Stimulated activated CD4-positive, alpha-beta T cell treated with anti-CD3 and anti-CD28 coated beads, Interleukin-4, amount 100 ng/mL, for 1 hour (primary cell): ENCODE measurements at regions not wholly inside any gene's neighbourhood (a gene's known extent, or its start where the extent isn't known, plus 50 kb on each side); places are given as distances from the start of the nearest gene placed in this dataset.
A peak's percentile ranks its signal among the peaks of the same experiment; 100 is the strongest.

Experiments
- DNase-seq: peaks from one replicate; pipeline ENCODE4 v3.0.0-alpha.2; 2020

- DNase-seq, result no peak
Observed at GRCh38 chr17:73694491-73694890, 50.2 kb upstream of the SDK2 start.

- DNase-seq, result no peak
Observed at GRCh38 chr17:73695035-73695738, 50.9 kb upstream of the SDK2 start.

- no peak for DNase-seq
Observed at GRCh38 chr17:73696251-73696650, 52.0 kb upstream of the SDK2 start.

GRCh38 chr17:73697872-73698271, 53.6 kb upstream of the SDK2 start:
- no peak for DNase-seq

- DNase-seq, result no peak
Observed at GRCh38 chr17:73698966-73699365, 54.7 kb upstream of the SDK2 start.

GRCh38 chr17:73701701-73702100, 57.5 kb upstream of the SDK2 start:
- DNase-seq, result no peak

GRCh38 chr17:73703192-73703591, 58.9 kb upstream of the SDK2 start:
- DNase-seq, result no peak

- no peak for DNase-seq
Observed at GRCh38 chr17:73703917-73704316, 59.7 kb upstream of the SDK2 start.

GRCh38 chr17:73705594-73705993, 61.3 kb upstream of the SDK2 start:
- DNase-seq, result no peak

GRCh38 chr17:73706428-73706827, 62.2 kb upstream of the SDK2 start:
- no peak for DNase-seq

- no peak for DNase-seq
Observed at GRCh38 chr17:73706858-73707257, 62.6 kb upstream of the SDK2 start.

GRCh38 chr17:73707358-73707757, 63.1 kb upstream of the SDK2 start:
- no peak for DNase-seq

GRCh38 chr17:73710095-73710592, 65.9 kb upstream of the SDK2 start:
- DNase-seq, result peak; percentile 47

- no peak for DNase-seq
Observed at GRCh38 chr17:73711184-73711583, 66.9 kb upstream of the SDK2 start.

- DNase-seq, result no peak
Observed at GRCh38 chr17:73711916-73712315, 67.7 kb upstream of the SDK2 start.

- no peak for DNase-seq
Observed at GRCh38 chr17:73713136-73713535, 68.9 kb upstream of the SDK2 start.

GRCh38 chr17:73715769-73716168, 71.5 kb upstream of the SDK2 start:
- DNase-seq, result no peak

GRCh38 chr17:73717690-73718089, 73.4 kb upstream of the SDK2 start:
- no peak for DNase-seq

GRCh38 chr17:73718362-73718761, 74.1 kb upstream of the SDK2 start:
- DNase-seq, result no peak

- no peak for DNase-seq
Observed at GRCh38 chr17:73718912-73719311, 74.7 kb upstream of the SDK2 start.

GRCh38 chr17:73719588-73720071, 75.4 kb upstream of the SDK2 start:
- no peak for DNase-seq

- no peak for DNase-seq
Observed at GRCh38 chr17:73720187-73720834, 76.1 kb upstream of the SDK2 start.

GRCh38 chr17:73722165-73722564, 77.9 kb upstream of the SDK2 start:
- DNase-seq, result no peak

- DNase-seq, result no peak
Observed at GRCh38 chr17:73723317-73723716, 79.1 kb upstream of the SDK2 start.

GRCh38 chr17:73724341-73724740, 80.1 kb upstream of the SDK2 start:
- DNase-seq, result no peak
